ENCODE measurements at regions not wholly inside any gene's neighbourhood (a gene's known extent, or its start where the extent isn't known, plus 50 kb on each side); places are given as distances from the start of the nearest gene placed in this dataset.
"Not testable (repeated sequence)": the region's sequence is repeated elsewhere in the genome, so short reads cannot be mapped to it uniquely, and the experiment has no call there.

DNA sequence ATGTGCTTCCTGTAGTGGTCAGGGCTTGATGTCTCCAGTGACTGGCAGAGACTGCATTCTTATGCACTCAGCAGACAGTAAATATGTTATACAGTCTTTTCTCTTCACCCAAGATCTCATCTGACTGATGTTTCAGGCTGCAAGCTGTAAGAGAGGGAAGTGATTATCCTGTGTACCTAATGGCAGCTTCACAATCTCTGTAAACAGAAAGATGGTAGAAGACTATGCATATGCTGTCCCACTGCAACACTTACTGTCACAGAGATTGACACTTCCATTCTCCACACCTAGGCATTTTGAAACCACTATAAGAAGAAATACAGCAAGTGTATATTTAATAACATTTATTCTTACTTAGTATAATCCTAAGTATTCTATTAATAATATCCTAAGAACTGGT lies 97.6 kb upstream of the ANXA1 start:
- DNase-seq (ENCODE audit: low spot score), result no peak

DNA sequence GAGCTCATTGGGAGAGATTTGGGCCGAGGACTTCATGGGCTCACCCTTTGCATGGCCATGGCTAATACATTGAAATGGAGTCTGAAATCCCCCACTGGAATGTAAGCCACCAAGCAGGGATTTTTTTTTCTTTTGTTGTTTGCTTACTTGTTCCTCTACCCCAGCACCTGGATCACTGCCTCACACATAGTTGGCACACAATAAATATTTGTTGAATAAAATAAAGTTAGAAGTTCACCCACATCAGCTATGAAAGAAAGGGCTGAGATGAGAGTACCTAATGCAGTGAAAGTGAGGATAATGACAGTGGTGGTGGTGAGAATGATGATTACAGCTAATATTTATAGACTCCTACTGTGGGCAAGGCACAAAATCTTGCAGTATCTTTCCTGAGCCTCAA lies 98.1 kb upstream of the ANXA1 start:
- no peak for DNase-seq (ENCODE audit: low spot score)

DNA sequence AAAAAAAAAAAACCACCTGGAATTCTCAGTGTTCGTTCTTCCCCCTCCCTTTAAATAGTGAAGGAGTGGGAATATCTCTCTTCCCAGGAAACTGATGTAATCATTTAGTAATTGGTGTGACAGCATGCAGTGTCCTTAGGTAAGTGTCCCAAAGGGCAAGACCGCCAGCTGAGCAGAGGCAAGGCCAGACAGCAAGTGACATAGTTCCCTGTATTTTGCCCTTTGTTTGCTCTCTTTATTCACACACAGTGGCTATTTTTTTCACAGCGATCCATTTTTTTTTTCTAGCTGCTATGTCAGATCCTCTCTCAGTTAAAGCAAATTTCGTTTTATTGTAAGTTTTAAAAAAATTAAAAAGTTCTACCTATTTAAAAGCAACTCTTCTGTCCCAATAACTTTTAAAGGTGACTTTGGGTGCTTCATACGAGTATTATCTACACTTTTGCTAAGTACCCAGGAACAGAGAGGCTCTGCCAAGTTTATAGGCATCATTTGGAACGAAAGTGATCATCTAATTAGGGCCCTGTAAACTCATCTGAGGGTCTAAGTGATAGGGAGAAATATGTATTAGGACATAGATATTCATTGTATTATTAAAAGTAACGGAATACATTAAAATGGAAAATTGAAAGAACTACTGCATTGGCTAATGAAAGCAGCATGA lies 98.2 kb upstream of the ALDH1A1 start:
- no peak for DNase-seq (ENCODE audit: low spot score)

- DNase-seq (ENCODE audit: low spot score), result peak; percentile 21
Measured at GRCh38 chr9:73050065-73050816, 97.4 kb upstream of the ALDH1A1 start.

DNA sequence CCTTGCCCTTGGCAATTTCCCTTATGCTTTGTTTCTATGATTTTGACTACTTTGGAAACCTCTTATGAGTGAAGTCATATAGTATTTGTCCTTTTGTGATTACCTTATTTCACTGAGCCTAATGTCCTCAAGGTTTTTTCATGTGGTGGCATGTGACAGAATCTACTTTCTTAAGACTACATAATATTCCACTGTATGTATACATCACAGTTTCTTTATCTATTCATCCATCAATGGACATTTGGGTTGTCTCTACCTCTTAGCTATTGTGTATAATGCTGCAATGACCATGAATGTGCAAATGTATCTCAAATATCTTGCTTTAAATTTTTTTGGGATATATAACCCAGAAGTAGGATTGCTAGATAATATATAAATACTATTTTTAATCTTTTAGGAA lies 96.4 kb upstream of the ALDH1A1 start:
- DNase-seq (ENCODE audit: low spot score), result no peak

- DNase-seq (ENCODE audit: low spot score), result no peak
Measured at GRCh38 chr9:73046769-73047168, 93.9 kb upstream of the ALDH1A1 start.

DNA sequence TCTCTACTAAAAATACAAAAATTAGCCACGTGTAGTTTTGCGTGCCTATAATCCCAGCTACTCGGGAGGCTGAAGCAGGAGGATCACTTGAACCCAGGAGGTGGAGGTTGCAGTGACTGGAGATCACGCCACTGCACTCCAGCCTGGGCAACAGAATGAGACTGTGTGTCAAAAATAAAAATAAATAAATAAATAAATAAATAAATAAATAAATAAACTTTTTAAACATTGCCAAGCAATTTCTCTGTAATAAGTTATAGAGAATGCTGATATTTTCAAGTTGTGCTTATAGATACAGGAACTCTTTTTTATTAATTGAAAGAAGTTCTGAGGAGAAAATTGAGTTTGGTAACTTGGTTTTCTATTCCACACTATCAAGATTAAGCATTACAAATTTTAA lies 91.9 kb upstream of the ALDH1A1 start:
- DNase-seq (ENCODE audit: low spot score), result not testable (repeated sequence)

- DNase-seq (ENCODE audit: low spot score), result peak; percentile 52
Measured at GRCh38 chr9:73042155-73042554, 89.3 kb upstream of the ALDH1A1 start.

- peak; percentile 43 for DNase-seq (ENCODE audit: low spot score)
Measured at GRCh38 chr9:73039271-73040263, 86.7 kb upstream of the ALDH1A1 start.

GRCh38 chr9:73038613-73039012 lies 85.8 kb upstream of the ALDH1A1 start:
- peak; percentile 49 for DNase-seq (ENCODE audit: low spot score)

DNA sequence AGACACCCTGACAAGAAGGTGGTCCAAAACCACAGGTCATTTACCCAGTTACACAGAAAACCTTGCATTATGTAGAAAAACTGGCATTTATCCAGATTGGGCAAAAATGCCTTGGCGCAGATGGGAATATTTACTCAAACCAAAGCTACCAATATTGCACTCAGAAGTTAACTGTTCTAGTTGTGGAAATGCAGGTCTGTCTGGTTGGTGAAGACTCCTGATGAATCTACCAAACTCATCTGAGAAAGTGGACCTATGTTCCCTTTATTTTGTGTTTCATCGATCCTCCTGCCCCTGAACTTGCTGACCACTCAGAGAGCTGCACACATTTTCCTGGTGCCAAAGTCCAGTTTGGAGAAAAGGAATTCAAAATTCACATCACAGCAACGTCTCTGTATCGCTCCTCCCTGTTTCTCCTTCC lies 85.2 kb upstream of the ALDH1A1 start:
- DNase-seq (ENCODE audit: low spot score), result no peak

- DNase-seq (ENCODE audit: low spot score), result peak; percentile 59
Measured at GRCh38 chr9:73037613-73038012, 84.8 kb upstream of the ALDH1A1 start.

DNA sequence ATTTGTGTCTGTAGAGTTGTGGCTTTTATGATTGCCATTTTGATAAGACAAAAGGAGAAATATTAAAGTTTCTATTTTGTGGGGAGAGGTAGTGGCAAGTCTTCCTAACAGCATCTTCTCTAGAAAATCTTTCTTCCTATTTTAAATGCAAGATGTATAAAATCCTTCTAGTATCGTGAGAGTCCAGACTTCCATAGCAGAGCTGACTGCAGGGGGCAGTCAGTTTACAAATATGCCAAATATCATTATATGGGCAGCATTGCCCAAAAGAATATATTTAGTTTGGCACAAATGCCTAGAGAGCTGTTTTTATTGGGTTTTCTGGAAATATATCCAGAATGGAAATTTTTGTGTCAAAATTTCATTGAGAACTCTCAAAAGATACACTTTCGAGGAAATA lies 82.1 kb upstream of the ALDH1A1 start:
- no peak for DNase-seq (ENCODE audit: low spot score)

- DNase-seq (ENCODE audit: low spot score), result no peak
Measured at GRCh38 chr9:73031350-73031749, 78.5 kb upstream of the ALDH1A1 start.

- DNase-seq (ENCODE audit: low spot score), result no peak
Measured at GRCh38 chr9:73030370-73031030, 77.6 kb upstream of the ALDH1A1 start.

GRCh38 chr9:73029346-73029745 lies 76.5 kb upstream of the ALDH1A1 start:
- no peak for DNase-seq (ENCODE audit: low spot score)

DNA sequence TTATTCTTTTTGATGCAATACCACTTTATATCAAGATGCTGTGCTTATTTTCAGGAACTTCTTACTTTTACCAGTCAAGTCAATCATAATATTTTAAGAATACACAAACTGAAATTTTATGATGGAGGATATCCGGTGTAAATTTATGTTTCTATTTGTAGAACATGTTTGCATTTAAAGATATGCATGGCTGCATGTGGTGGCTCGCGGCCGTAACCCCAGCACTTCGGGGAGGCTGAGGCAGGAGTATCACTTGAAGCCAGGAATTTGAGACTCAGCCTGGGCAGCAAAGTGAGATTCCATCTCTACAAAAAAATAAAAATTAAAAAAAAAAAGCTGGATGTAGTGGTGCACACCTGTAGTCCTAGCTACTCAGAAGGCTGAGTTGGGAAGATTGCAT lies 73.5 kb upstream of the ALDH1A1 start:
- no peak for DNase-seq (ENCODE audit: low spot score)

GRCh38 chr9:73024601-73025034 lies 71.8 kb upstream of the ALDH1A1 start:
- no peak for DNase-seq (ENCODE audit: low spot score)

DNA sequence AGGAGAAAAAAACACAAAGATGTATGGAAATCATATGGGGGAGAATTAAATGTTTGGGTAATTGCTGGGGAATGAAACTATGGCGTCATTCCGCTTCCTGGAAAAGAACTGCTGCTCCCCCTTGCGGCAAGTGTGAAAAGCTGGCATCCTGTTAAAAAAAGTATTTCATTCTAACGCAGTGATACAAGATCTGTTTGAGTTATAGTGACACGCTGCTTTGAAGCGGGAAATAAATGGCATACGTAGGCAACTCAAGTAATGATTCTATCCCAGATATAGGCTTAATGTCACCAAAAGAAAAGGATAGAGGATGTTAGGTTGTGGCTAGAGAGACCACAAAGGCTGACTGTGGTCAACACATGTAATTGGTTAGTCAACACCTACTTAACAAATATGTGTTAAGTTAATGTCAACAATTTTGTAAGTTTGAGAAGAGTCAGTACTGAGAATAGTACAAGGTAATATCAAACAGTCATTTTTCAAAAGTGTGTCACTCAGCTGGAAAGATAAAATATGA lies 70.2 kb upstream of the ALDH1A1 start:
- DNase-seq (ENCODE audit: low spot score), result peak; percentile 65

DNA sequence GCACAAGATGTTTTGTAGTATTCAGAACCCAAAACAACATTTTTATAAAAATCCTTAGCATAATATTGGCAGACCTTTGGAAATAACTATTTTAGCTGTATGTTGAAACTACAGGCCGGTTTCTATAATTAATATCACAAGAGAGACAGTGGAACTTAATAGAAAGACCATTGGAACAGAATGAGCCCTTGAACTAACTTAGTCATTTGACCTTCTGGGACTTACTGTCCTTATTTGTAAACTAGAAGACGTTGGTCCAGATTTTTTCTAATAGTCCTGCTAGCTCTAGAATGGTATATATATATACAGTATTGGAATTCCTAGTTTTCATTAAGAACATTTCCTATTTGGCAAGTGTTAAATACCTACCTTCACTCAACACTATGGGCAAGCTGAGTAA lies 69.5 kb upstream of the ALDH1A1 start:
- DNase-seq (ENCODE audit: low spot score), result no peak

DNA sequence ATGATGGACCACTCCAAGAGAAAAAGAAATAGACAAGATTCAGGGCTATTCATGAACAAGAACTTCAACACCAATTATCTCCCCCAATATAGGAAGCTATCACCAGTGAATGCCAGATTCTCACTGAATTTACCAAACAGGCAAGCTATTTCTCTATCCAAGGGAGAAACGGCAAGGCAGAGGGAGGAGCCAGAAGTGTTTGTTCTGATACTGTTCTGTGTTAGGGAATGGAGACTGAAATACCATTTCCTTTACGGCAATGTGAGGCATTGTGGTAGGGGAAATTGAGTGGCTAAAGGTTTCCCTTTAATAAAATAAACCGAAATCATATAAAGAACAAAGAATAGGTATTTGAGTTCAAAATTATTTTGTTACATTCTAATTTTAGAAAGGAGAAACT lies 68.0 kb upstream of the ALDH1A1 start:
- no peak for DNase-seq (ENCODE audit: low spot score)

GRCh38 chr9:73014011-73014410 lies 61.2 kb upstream of the ALDH1A1 start:
- no peak for DNase-seq (ENCODE audit: low spot score)
